Skeletal muscle cell (primary cell): ENCODE measurements at regions not wholly inside any gene's neighbourhood (a gene's known extent, or its start where the extent isn't known, plus 50 kb on each side); places are given as distances from the start of the nearest gene placed in this dataset.
"Not testable (repeated sequence)": the region's sequence is repeated elsewhere in the genome, so short reads cannot be mapped to it uniquely, and the experiment has no call there.

Experiments used
- DNase-seq: peaks from one replicate; pipeline ENCODE4 v3.0.0-alpha.2; 2010; ENCODE audit warnings: low read depth
- H3K4me3 ChIP-seq: 2 replicates; pipeline ENCODE4 v1.5.1; 2011; ENCODE audit warnings: low read depth, mild to moderate bottlenecking, control low read depth, low read length, moderate library complexity

DNA sequence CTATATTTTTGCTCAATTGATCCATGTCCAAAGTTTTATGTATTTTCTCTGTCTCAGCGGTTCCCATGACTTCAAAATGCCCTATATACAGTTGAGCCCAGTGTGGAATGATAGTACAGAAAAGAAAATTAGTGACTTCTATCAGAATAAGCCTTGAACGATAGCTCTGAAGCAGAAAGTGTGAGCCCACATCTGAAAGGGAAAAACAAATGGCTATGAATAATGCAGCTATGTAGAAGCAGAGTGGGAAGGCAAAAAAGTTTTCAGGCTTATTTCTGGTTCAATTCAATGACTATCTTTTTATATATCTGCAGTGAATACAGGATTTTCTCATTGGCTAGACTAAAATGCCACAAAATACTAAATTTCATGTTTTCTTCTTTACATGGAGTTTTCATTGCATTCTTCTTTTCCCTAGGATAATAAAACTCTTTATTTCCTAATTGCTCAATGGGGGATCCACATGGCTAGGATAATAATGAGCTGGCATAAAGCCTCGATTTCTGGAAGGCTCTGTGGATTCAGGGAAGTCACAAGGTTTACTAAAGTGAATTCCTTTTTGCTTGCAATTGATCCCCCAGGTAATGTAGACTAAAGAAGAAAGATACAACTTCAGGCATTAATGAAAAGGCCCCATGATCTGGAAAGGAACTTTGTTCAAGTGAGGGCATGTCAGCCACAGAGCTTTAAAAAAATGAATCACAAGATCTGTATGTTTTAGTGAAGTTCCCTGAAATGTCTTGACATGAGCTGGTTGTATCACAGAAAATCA lies 377.0 kb upstream of the RIOK2 start:
- no peak overlapping the region for H3K4me3 ChIP-seq
- no peak for DNase-seq

DNA sequence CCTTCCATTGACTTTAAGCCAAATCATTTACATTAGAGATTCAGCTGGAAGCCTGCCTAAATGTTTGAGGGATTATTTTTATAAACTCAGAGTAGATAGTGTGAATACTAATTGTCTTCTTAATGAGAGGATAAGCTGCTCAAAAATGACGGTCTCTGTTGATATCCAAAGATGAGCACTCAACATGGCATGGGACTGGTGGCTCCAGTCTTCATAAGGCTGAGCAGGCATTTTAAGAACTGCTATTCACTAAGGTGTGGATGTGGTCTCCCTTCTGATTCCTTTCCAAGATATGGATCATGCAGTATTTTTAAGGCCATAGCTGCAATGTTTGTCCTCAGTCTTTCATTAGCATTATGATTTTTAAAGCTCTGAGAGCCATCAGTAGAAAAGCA lies 377.5 kb upstream of the RIOK2 start:
- H3K4me3 ChIP-seq: no peak overlapping the region
- no peak for DNase-seq

DNA sequence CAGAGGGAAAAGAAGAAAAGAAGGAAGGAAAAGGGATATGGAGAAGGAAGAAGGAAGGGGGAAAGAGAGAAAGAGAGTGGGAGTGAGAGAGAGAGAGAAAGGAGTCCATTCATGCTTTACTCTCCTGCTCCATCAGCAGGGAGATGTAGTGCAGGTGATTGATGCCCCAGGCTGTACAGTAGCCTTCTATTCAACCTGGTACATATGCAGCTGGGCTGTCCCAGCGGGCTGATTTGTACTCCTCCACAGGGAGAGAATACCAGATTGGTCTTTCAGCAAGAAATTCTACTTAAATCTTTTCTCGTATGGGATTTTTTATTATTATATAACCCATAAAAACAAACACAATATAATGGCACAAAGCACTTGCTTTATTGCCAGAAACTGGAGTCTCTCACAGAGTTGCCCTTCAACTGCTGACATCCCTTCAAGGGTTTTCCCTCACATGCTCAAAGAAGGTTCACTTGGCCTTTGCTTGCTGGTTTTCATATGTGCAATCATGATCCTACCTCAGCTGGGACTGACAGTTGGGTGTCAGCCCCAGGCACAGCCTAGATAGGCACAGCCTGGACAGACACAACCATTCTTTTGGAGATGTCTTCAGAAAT lies 380.1 kb upstream of the RIOK2 start:
- DNase-seq: no peak

DNA sequence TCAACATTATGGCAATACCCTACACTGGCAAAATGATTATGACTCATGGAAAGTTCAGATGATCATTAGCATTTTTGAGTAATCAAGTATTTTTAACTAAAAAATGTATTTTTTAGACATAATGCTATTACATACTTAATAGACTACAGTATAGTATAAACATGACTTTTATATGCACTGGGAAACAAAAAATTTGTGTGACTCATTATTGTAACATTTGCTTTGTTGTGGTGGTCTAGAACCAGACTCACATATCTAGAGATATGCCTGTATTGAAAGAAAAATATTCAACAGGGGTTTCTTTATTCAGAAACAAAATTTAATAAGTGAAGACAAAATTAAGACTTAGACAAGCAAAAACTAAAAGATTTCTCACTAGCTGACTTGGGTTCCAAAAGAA lies 385.3 kb upstream of the RIOK2 start:
- no peak overlapping the region for H3K4me3 ChIP-seq
- DNase-seq: no peak

More for the DNA sequence above, 380.1 kb upstream of the RIOK2 start:
- H3K4me3 ChIP-seq: no peak overlapping the region

DNA sequence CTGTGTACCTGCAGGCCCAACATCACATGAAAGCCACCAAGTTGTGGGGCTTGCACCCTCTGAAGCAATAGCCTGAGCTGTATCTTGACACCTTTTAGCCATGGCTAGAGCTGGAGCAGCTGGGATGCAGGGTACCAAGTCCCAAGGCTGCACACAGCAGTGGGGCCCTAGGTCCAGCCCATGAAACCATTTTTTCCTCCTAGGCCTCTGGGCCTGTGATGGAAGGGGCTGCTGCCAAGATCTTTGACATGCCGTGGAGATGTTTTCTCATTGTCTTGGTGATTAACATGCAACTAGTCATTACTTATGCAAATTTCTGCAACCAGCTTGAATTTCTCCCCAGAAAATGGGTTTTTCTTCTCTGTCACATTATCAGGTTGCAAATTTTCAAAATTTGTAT lies 387.2 kb upstream of the RIOK2 start:
- H3K4me3 ChIP-seq: no peak overlapping the region
- no peak for DNase-seq

DNA sequence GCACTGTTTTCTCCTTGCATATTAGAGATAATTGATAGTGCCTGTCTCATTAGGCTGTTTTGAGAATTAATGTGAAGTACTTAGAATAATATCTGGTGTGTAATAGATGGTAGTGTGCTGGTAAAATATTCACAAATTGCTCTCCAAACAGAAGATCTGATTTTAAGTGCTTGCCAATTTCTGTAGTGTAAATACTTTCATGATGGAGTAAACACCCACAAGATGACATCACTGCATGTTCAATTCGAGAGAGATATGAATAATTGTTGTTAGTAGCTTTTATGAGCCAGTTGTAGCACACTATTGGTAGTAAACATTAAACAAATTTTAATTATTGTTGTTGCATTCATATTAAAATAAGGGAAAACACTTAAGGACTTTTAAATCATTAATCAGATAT lies 392.3 kb upstream of the RIOK2 start:
- no peak for DNase-seq

DNA sequence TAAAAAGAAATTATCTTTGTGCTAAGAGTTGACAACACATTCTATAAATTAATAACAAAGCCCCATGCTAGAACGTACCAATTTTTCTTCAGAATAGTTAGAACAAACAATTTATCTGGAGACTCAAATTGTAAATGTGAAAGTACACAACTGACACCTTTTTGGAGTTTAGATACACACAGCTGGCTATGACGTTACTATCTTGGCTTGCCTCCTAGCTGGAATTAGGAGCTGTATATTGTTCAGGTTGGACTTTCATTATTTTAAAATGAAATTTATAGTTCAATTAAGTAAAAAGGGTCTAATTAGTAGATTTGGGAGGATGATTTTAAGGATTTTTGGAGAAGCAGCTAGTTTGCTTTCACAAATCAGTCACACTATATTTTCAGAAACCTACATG lies 393.9 kb upstream of the RIOK2 start:
- H3K4me3 ChIP-seq: no peak overlapping the region
- DNase-seq: no peak

More for the DNA sequence above, 392.3 kb upstream of the RIOK2 start:
- no peak overlapping the region for H3K4me3 ChIP-seq

DNA sequence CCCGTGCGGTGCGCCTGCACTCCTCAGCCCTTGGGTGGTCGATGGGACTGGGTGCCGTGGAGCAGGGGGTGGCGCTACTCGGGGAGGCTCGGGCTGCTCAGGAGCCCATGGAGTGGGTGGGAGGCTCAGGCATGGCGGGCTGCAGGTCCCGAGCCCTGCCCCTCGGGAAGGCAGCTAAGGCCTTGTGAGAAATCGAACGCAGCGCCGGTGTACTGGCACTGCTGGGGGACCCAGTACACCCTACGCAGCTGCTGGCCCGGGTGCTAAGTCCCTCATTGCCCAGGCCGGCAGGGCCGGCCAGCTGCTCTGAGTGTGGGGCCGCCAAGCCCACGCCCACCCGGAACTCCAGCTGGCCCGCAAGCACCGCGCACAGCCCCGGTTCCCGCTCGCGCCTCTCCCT lies 396.9 kb upstream of the RIOK2 start:
- H3K4me3 ChIP-seq, DNase-seq: not testable (repeated sequence)

DNA sequence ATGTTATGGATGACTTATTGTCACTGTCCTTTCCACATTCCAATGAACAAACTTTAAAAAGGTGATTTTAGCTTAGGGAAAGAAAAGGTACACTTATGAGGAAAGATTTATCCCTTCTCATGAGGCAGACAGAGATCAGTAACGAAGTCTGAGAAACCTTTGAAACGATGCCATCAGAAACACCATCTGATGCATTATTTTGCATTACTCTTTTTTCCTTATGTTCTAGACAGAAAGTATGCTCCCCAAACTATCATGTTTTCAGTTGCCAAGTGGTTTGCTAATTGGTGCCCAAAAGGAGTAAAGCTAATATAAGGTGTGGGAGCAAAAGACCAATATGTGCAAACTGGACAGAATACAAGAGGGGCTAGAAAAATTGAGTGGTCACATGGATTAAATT lies 397.7 kb upstream of the RIOK2 start:
- H3K4me3 ChIP-seq: no peak overlapping the region
- DNase-seq: no peak

DNA sequence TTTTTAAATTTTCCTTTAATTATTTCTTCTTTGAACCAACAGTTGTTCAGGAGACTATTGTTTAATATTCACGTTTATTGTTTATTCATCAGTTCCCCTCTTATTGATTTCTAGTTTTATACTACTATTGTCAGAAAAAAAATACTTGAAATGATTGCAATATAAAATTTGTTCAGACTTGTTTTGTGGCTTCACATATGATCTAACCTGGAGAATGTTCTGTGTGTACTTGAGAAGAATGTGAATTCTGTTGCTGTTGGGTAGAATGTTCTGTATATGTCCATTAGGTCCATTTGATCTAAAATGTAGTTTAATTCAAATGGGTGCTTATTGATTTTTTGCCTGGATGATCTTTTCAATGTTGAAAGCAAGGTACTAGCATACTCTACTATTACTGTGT lies 408.7 kb upstream of the RIOK2 start:
- no peak for DNase-seq
- no peak overlapping the region for H3K4me3 ChIP-seq

DNA sequence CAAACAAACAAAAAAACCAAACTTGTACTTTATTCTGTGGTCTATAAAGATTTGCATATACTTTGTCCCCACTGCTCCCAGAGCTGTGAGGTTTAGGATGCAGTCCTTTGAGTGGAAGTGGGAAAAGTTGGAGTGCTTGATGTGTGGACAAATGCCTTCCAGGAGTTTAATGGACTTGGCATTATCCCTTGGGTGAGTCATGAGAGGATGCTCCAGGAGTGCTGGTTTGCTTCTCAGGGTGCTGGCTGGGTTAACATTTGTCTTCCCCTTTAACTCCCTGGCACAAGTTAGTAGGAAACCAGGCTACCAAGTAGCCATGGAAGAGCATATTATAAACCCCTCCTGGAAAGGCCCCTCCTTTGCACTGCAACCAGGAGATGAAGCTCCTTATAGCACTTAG lies 417.4 kb upstream of the RIOK2 start:
- no peak overlapping the region for H3K4me3 ChIP-seq
- no peak for DNase-seq

DNA sequence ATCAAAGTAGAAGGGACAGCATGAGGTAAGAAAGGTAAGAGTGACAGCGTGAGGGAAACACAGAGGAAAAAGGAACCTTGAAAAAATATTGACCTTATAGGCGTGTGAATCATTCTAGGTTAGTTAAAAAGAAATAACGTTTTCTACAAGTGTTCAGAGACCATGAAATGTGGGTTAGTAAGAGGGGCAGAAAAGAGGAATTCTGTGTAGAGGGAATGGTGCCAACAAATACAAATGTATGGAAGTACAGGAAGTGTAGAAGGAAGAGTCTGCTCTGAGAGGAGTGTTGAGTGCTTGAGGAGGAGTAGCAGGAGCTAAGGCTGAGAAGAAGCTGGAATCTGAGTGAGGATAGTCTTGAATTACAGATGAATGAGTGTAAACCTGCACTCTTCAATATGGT lies 418.6 kb upstream of the RIOK2 start:
- no peak for DNase-seq
- no peak overlapping the region for H3K4me3 ChIP-seq

DNA sequence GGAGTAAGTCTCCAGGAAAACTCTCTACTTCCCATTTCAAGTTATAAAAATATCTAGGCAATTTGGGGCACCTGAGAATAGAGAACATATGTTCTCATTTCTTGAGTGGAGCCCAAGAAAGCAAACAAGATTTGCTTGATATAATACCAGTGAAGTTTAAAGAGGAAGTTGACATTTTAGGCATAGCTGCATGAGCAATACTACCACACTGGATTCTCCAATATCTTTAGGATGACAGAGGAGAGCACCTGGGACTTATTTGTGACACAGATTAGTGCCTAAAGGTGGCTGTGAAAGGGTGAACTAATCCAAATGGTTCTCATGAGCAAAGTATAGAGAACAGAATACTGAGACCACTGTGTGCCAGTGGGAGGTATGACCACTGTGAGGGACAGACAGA lies 423.5 kb upstream of the RIOK2 start:
- H3K4me3 ChIP-seq: no peak overlapping the region
- DNase-seq: no peak

DNA sequence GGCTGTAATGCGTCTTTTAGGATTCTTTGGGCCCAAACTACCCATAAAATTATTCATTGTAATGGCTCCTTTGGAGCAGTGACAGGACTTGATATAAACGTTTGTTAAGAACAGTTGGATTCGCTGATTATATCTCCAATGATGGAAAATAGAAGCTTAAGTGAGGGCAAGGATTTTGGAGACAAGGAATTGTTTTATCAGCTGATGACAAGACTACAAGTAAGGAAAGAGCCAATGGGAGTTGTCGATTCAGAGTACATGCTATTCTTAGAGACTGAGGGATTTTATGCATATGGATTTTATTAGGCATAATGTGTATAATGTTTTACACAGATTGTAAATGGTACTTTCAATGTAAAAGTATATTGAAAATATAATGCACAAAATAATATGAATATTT lies 425.5 kb upstream of the RIOK2 start:
- H3K4me3 ChIP-seq: no peak overlapping the region
- DNase-seq: no peak

DNA sequence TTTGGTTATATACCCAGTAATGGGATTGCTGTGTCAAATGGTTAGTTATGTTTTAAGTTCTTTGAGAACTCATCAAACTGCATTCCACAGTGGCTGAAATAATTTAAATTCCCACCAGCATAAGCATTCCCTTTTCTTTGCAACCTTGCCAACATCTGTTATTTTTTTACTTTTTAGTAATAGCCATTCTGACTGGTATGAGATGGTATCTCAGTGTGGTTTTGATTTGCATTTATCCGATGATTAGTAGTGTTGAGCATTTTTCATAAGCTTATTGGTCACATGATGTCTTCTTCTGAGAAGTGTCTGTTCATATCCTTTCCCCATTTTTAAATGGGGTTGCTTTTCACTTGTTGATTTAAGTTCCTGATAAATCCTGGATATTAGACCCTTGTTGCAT lies 435.7 kb upstream of the RIOK2 start:
- no peak overlapping the region for H3K4me3 ChIP-seq
- DNase-seq: no peak

DNA sequence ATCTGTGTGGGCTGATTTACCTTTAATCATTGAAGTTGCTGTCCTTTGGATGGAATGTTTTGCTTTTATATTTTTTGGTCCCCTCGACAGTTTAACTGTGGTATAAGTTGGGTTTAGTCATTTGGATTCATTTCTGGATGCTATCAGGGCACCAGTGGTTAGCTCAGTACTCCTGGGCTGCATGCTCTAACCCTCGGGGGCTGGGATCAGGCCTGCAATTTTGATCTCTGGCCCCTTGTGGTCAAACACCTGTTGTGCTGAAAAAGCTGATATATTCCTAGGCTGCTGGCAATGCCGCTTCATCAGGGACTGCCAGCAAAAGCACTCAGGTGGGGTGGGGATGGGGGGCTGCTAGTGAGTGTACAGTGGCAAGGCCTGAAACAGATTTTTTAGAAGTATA lies 440.4 kb upstream of the RIOK2 start:
- no peak for DNase-seq
- no peak overlapping the region for H3K4me3 ChIP-seq

DNA sequence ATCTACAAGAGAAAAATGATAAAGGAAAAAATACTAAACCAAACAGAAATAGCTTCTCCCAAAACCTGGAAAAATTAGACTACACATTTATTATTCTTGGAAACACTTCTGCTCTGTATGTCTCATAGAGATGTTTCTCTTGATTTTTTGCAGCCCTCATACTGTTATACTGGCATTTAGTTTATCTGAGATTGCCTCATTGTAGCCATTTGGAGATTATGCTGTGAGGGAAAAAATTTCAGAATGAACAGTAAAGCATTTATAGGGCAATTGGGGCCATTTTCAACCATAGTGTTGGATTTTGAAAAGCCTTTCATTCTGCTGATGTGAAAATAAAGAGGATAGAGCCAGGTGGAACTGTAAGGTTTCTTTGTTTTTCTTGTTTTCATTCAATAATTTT lies 441.8 kb upstream of the RIOK2 start:
- H3K4me3 ChIP-seq: no peak overlapping the region
- DNase-seq: no peak

DNA sequence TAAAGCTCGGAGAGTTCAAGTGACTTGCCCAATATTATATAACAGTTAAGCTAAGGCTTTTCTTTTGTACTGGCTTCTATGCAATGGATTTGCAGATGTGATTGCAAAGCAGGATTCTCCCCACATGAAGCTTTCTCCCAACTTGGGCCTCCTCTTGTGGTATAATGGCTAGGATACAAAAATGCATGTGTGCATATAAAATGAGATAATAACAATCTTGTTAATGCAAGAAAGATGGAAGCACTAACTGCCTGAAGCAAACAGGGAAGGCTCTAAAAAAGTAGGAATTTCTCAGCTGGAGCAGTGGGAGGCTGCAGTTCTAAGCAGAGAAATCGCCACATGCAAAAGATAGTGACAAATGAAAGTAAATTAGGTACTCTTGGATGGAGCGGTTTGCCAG lies 444.2 kb upstream of the RIOK2 start:
- no peak for DNase-seq
- H3K4me3 ChIP-seq: no peak overlapping the region

DNA sequence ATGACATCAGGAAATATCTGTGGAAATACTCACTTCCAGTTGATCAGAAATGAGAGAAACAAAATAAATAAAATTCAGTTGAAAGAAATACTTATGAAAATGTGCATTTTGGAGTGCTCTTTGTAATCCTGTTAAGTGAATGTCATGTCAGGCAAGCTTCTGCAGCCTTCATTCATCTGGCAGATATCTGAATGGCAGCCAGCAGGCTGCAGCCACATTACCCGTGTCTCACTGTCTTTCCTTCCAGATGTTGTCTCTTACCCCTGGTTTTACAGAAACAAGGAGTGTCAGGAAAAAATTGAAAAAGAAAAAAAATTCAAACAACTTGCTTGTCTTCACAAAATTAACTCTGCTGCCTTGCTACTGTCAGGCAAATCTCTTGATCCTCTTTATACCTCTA lies 445.0 kb upstream of the RIOK2 start:
- DNase-seq: no peak
- H3K4me3 ChIP-seq: no peak overlapping the region

DNA sequence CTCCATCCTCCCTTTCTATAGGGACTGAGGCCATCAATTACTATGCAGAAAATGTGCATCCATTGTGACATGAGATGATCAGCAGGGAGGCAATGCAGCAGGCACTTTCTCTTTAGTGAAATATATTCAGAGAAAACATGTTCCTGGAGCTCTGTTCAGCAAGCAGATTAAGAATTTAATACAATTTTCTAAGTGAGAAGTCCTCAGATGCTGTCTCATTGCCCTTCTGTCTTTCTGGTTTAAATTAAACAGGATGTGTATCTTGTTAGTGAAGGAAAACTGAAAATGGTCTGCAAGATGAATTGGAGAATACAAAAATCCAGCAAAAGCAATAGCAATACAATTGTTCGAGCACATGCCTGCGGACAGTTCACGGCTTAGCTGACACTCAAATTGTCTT lies 445.8 kb upstream of the RIOK2 start:
- DNase-seq: no peak
- H3K4me3 ChIP-seq: no peak overlapping the region

DNA sequence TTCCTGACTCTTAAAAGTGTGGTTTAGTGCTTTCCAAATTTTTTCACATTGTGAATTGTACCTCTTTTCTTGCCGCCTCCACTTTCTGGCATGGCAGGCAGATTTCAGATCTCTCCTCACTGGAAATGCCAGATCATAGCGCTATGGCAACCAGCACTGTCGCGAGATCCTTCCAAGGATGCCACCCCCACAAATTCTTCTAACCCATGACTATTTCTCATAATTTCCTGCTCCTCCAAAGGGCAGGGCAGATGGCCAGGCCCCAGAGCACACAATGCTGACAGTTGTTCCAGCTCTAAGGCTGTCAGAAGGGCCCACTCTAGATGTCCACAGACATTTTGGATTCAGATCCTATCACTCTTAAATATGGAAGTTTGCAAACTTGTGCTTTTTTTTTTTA lies 446.2 kb upstream of the RIOK2 start:
- DNase-seq: peak; percentile 69
- no peak overlapping the region for H3K4me3 ChIP-seq
